ENCODE measurements at regions not wholly inside any gene's neighbourhood (a gene's known extent, or its start where the extent isn't known, plus 50 kb on each side); places are given as distances from the start of the nearest gene placed in this dataset.
"Not testable (repeated sequence)": the region's sequence is repeated elsewhere in the genome, so short reads cannot be mapped to it uniquely, and the experiment has no call there.

- DNase-seq (ENCODE audit: low read depth, low spot score): peak; percentile 87
Measured at GRCh38 chr13:109271555-109272541, 514.5 kb downstream of the IRS2 start.

GRCh38 chr13:109271061-109271460 is 515.3 kb downstream of the IRS2 start:
- peak overlapping the region; percentile 98 for H3K27ac ChIP-seq
- DNase-seq (ENCODE audit: low read depth, low spot score): no peak

More at GRCh38 chr13:109271555-109272541, 514.5 kb downstream of the IRS2 start:
- H3K27ac ChIP-seq: peak overlapping the region; percentile 98

DNA sequence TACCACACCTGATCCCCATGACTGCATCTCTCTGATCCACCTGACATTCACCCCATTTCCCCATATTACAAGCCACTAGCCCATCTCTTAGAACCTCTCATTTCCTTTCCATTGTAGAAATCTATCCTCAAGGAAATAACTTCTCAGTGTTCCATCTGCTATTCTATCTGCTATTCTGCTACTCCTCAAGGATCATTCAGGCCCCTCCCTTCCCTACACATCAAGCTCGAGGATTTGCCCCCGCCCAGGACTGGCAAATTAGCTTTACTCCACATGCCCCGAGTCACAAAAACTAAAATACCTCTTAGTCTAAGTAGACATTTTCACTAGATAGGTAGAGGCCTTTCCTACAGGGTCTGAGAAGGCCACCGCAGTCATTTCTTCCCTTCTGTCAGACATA is 517.0 kb downstream of the IRS2 start:
- H3K27ac ChIP-seq: peak overlapping the region; percentile 98

GRCh38 chr13:109268492-109268891 is 517.9 kb downstream of the IRS2 start:
- H3K27ac ChIP-seq: peak overlapping the region; percentile 98

More for the DNA sequence above, 517.0 kb downstream of the IRS2 start:
- DNase-seq (ENCODE audit: low read depth, low spot score): not testable (repeated sequence)

DNA sequence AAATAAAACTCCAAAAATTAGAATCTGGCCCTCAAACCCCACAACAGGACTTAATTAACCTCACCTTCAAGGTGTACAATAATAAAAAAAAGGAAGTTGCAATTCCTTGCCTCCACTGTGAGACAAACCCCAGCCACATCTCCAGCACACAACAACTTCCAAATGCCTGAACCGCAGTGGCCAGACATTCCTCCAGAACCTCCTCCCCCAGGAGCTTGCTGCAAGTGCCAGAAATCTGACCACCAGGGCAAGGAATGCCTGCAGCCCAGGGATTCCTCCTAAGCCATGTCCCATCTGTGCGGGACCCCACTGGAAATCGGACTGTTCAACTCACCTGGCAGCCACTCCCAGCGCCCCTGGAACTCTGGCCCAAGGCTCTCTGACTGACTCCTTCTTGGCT is 519.0 kb downstream of the IRS2 start:
- DNase-seq (ENCODE audit: low read depth, low spot score): not testable (repeated sequence)
- H3K27ac ChIP-seq: peak overlapping the region; percentile 98

More at GRCh38 chr13:109268492-109268891, 517.9 kb downstream of the IRS2 start:
- not testable (repeated sequence) for DNase-seq (ENCODE audit: low read depth, low spot score)

DNA sequence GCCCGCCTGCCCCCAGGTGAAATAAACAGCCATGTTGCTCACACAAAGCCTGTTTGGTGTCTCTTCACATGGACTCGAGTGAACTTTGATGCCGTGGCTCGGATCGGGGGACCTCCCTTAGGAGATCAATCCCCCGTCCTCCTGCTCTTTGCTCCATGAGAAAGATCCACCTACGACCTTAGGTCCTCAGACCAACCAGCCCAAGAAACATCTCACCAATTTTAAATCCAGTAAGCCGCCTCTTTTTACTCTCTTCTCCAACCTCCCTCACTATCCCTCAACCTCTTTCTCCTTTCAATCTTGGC is 521.0 kb downstream of the IRS2 start:
- DNase-seq (ENCODE audit: low read depth, low spot score): not testable (repeated sequence)
- H3K27ac ChIP-seq: peak overlapping the region; percentile 98

- not testable (repeated sequence) for DNase-seq (ENCODE audit: low read depth, low spot score)
- H3K27ac ChIP-seq: peak overlapping the region; percentile 98
Measured at GRCh38 chr13:109264603-109265437, 521.6 kb downstream of the IRS2 start.

DNA sequence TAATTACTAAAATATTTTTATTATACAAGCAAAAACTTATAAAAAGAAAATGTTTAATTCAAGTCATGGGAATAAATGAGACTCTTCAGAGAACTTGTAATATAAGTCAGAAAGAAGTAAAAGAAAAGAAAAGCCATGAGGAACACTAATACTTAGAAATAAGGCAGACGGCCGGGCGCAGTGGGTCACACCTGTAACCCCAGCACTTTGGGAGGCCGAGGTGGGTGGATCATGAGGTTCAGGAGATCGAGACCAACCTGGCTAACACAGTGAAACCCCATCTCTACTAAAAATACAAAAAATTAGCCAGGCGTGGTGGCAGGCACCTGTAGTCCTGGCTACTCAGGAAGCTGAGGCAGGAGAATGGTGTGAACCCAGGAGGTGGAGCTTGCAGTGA is 528.6 kb downstream of the IRS2 start:
- peak overlapping the region; percentile 98 for H3K27ac ChIP-seq
- not testable (repeated sequence) for DNase-seq (ENCODE audit: low read depth, low spot score)
